ENCODE measurements at regions not wholly inside any gene's neighbourhood (a gene's known extent, or its start where the extent isn't known, plus 50 kb on each side); places are given as distances from the start of the nearest gene placed in this dataset.

DNA sequence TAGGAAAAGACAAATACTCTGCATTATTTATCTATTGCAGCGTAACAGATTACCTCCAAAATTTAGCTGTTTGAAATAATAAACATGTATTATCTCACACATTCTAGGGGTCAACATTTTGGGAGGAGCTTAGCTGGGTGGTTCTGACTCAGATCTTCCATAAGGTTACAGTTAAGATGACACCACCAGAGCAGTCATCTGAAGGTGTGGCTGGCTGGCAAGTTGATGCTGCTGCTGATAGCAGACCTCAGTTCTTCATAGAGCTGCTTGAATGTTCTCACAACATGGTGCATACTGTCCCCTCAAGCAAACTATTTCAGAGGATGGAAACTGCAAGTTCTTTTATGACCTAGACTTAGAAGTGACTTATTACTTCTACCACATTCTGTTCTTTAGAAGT lies 146.3 kb upstream of the FSTL4 start:
- TF ChIP-seq, protein P1, sequence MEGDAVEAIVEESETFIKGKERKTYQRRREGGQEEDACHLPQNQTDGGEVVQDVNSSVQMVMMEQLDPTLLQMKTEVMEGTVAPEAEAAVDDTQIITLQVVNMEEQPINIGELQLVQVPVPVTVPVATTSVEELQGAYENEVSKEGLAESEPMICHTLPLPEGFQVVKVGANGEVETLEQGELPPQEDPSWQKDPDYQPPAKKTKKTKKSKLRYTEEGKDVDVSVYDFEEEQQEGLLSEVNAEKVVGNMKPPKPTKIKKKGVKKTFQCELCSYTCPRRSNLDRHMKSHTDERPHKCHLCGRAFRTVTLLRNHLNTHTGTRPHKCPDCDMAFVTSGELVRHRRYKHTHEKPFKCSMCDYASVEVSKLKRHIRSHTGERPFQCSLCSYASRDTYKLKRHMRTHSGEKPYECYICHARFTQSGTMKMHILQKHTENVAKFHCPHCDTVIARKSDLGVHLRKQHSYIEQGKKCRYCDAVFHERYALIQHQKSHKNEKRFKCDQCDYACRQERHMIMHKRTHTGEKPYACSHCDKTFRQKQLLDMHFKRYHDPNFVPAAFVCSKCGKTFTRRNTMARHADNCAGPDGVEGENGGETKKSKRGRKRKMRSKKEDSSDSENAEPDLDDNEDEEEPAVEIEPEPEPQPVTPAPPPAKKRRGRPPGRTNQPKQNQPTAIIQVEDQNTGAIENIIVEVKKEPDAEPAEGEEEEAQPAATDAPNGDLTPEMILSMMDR (conservative IDR thresholded peaks at IDR 0.05; ENCODE audit: low read length) = no peak
- no peak for TF ChIP-seq EZH2phosphoT487 (IDR thresholded peaks at IDR 0.05; ENCODE audit: borderline replicate concordance)
- no peaks in the 10 kb centered on the region for H3K4me1 ChIP-seq (ENCODE audit: insufficient read depth, low read length, poor library complexity, severe bottlenecking)
- no peaks in the 10 kb centered on the region for H4K20me1 ChIP-seq (ENCODE audit: insufficient read depth, low read length, poor library complexity, severe bottlenecking)
- H3K27me3 ChIP-seq (ENCODE audit: insufficient read depth, low read length, poor library complexity, severe bottlenecking) = no peaks in the 10 kb centered on the region
- no peak overlapping the region for H3K9ac ChIP-seq (ENCODE audit: low read depth, low read length, poor library complexity, severe bottlenecking)
- H3F3A ChIP-seq (ENCODE audit: low read depth) = no peaks in the 10 kb centered on the region
- H3K36me3 ChIP-seq (ENCODE audit: insufficient read depth, low read length) = no peaks in the 10 kb centered on the region
- no peak overlapping the region for H3K4me2 ChIP-seq (ENCODE audit: low read depth, low read length, poor library complexity, severe bottlenecking)
- H3K9me2 ChIP-seq (replicated peaks; ENCODE audit: low read depth, low read length) = no peaks in the 10 kb centered on the region
- H2AFZ ChIP-seq (ENCODE audit: low read length) = no peak overlapping the region
- H3K4me3 ChIP-seq (ENCODE audit: low read length, poor library complexity, severe bottlenecking) = no peak overlapping the region
- no peaks in the 10 kb centered on the region for H3K9me3 ChIP-seq (ENCODE audit: insufficient read depth, low read depth, low read length)
- H3K79me2 ChIP-seq (ENCODE audit: insufficient read depth, low read length) = no peaks in the 10 kb centered on the region

DNA sequence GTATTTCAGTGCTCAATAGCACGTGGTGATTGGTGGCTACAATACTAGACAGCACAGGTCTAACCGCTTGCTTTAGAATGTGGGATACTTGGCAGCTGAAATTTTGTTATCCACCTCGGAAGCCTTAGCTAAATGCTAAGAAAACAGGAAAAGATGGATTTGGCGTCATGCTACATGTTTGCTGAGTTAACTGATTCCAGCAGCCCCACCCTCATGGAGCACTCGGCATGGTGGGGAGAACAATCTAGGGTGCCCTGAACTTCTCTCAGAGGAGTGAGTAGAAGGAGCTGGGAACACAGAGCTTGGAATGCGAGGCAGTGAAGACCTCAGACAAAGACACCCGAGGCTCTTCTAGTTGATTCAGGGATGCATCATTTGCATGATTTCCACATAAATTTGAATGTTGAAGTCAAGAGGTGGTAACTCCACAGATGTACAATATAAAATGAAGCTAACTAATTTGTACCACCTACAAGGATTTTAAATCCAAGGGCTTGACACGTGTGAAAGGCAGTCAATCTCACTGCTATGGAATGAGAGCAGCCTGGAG lies 145.1 kb upstream of the FSTL4 start:
- H3K4me3 ChIP-seq (ENCODE audit: low read length, poor library complexity, severe bottlenecking) = no peak overlapping the region

DNA sequence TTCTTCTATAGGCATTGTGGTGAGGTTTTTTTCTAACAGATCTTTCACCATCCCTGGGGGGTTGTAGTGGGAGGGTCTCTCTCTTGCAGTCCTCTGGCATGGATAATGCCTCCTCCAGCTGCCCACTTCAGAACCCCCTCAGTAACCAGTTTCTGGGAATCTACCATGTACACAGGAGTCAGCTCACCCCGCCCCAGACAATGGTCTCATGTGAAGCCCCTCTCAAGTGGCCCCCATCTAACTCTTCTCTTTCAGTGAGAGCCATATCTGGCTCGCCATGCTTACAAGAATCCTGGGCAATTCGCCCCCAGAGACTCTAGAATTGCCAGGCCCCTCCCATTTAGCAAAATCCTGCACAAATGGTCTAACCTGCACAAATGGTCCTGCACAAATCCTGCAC lies 144.4 kb upstream of the FSTL4 start:
- H3K4me2 ChIP-seq (ENCODE audit: low read depth, low read length, poor library complexity, severe bottlenecking) = no peak overlapping the region
- no peaks in the 10 kb centered on the region for H3K27me3 ChIP-seq (ENCODE audit: insufficient read depth, low read length, poor library complexity, severe bottlenecking)
- no peaks in the 10 kb centered on the region for H3K79me2 ChIP-seq (ENCODE audit: insufficient read depth, low read length)
- H3K4me3 ChIP-seq (ENCODE audit: low read length, poor library complexity, severe bottlenecking) = no peak overlapping the region
- H3K9me3 ChIP-seq (ENCODE audit: insufficient read depth, low read depth, low read length) = no peaks in the 10 kb centered on the region
- H3K9me2 ChIP-seq (replicated peaks; ENCODE audit: low read depth, low read length) = no peaks in the 10 kb centered on the region
- H3K36me3 ChIP-seq (ENCODE audit: insufficient read depth, low read length) = no peaks in the 10 kb centered on the region
- H4K20me1 ChIP-seq (ENCODE audit: insufficient read depth, low read length, poor library complexity, severe bottlenecking) = no peaks in the 10 kb centered on the region
- no peak for TF ChIP-seq EZH2phosphoT487 (IDR thresholded peaks at IDR 0.05; ENCODE audit: borderline replicate concordance)
- TF ChIP-seq, protein P1 (conservative IDR thresholded peaks at IDR 0.05; ENCODE audit: low read length) = no peak
- no peaks in the 10 kb centered on the region for H3K4me1 ChIP-seq (ENCODE audit: insufficient read depth, low read length, poor library complexity, severe bottlenecking)
- H3F3A ChIP-seq (ENCODE audit: low read depth) = no peaks in the 10 kb centered on the region
- H3K9ac ChIP-seq (ENCODE audit: low read depth, low read length, poor library complexity, severe bottlenecking) = no peak overlapping the region
- no peak overlapping the region for H2AFZ ChIP-seq (ENCODE audit: low read length)

More for the DNA sequence above, 145.1 kb upstream of the FSTL4 start:
- no peaks in the 10 kb centered on the region for H3F3A ChIP-seq (ENCODE audit: low read depth)
- H3K4me2 ChIP-seq (ENCODE audit: low read depth, low read length, poor library complexity, severe bottlenecking) = no peak overlapping the region
- H3K36me3 ChIP-seq (ENCODE audit: insufficient read depth, low read length) = no peaks in the 10 kb centered on the region
- no peaks in the 10 kb centered on the region for H4K20me1 ChIP-seq (ENCODE audit: insufficient read depth, low read length, poor library complexity, severe bottlenecking)
- no peak for TF ChIP-seq EZH2phosphoT487 (IDR thresholded peaks at IDR 0.05; ENCODE audit: borderline replicate concordance)
- TF ChIP-seq, protein P1 (conservative IDR thresholded peaks at IDR 0.05; ENCODE audit: low read length) = no peak
- H3K27me3 ChIP-seq (ENCODE audit: insufficient read depth, low read length, poor library complexity, severe bottlenecking) = no peaks in the 10 kb centered on the region
- H3K9me2 ChIP-seq (replicated peaks; ENCODE audit: low read depth, low read length) = no peaks in the 10 kb centered on the region
- H3K4me1 ChIP-seq (ENCODE audit: insufficient read depth, low read length, poor library complexity, severe bottlenecking) = no peaks in the 10 kb centered on the region
- H3K9me3 ChIP-seq (ENCODE audit: insufficient read depth, low read depth, low read length) = no peaks in the 10 kb centered on the region
- H3K79me2 ChIP-seq (ENCODE audit: insufficient read depth, low read length) = no peaks in the 10 kb centered on the region
- H3K9ac ChIP-seq (ENCODE audit: low read depth, low read length, poor library complexity, severe bottlenecking) = no peak overlapping the region
- H2AFZ ChIP-seq (ENCODE audit: low read length) = no peak overlapping the region
